ENCODE measurements at regions not wholly inside any gene's neighbourhood (a gene's known extent, or its start where the extent isn't known, plus 50 kb on each side); places are given as distances from the start of the nearest gene placed in this dataset.

DNA sequence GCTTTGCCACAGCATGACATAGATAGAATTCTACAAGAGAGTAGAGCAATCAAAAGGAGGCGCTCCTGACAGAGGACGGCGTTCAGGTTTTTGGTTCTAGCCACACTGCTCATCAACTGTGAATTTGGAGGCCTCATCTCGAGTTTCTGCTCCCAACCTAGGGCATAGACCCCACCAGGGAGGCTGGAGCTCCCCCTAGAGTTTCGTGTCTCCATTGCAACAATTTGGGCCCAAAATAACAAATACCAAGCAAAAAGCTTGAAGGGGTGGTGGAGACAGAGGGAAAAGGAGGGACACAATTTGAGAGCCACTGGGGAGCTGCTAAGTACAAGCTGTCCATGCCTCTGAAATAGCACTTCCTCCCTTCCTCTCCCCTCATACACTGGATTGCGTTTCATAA is 297.0 kb downstream of the GPATCH2 start:
- no peak for TF ChIP-seq TAF1 (IDR thresholded peaks at IDR 0.05; ENCODE audit: borderline replicate concordance, insufficient read depth, low read length)
- TF ChIP-seq POLR2AphosphoS5 (IDR thresholded peaks at IDR 0.05; ENCODE audit: low read depth, low read length): no peak
- TF ChIP-seq SIN3A (IDR thresholded peaks at IDR 0.05; ENCODE audit: borderline replicate concordance, insufficient read depth, low read length): no peak

Measured in PFSK-1 (cell line).